ENCODE measurements at regions not wholly inside any gene's neighbourhood (a gene's known extent, or its start where the extent isn't known, plus 50 kb on each side); places are given as distances from the start of the nearest gene placed in this dataset.
"Not testable (repeated sequence)": the region's sequence is repeated elsewhere in the genome, so short reads cannot be mapped to it uniquely, and the experiment has no call there.

GRCh38 chr9:75803130-75803529 is 87.3 kb upstream of the PCSK5 start:
- no peak for DNase-seq

GRCh38 chr9:75810063-75810462 is 80.4 kb upstream of the PCSK5 start:
- DNase-seq: no peak

DNA sequence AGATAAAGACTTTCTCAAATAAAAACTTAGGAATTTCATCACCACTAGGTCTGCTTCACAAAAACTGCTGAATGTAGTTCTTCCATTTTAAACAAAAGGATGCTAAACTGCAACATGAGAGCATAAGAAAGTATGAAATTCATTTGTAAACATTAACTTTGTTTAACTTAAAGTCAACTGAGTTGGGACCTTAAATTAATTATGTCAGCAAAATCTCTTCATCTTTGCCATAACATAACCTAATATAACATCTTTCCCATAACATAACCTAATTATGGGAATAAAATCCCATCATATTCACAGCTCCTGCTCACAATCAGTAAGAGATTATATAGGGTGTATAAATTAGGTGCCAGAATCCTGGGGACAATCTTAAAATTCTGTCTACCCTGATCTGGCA is 78.8 kb upstream of the PCSK5 start:
- no peak for DNase-seq

- DNase-seq: no peak
Observed at GRCh38 chr9:75812141-75812540, 78.3 kb upstream of the PCSK5 start.

GRCh38 chr9:75814667-75815066 is 75.8 kb upstream of the PCSK5 start:
- DNase-seq: no peak

- not testable (repeated sequence) for DNase-seq
Observed at GRCh38 chr9:75820471-75821115, 69.9 kb upstream of the PCSK5 start.

DNA sequence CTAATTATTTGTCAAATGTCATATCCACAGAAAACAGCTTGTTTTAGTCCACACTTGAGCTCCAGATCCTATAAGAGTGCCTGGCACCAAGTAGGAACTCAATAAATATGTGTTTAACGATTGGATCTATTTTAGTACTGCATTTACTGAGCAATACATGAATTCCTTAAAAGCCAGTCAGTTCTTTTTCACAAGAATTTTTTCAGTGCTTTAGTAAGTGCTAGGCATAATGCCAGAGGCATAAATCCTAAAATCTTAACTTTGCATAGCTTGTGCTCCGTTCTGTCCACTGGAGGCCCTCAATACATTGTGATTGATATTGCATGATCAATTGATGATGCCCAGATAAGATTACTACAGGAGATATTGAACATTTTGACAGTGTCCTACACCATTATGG is 67.3 kb upstream of the PCSK5 start:
- no peak for DNase-seq

GRCh38 chr9:75824816-75825568 is 65.5 kb upstream of the PCSK5 start:
- no peak for DNase-seq

DNA sequence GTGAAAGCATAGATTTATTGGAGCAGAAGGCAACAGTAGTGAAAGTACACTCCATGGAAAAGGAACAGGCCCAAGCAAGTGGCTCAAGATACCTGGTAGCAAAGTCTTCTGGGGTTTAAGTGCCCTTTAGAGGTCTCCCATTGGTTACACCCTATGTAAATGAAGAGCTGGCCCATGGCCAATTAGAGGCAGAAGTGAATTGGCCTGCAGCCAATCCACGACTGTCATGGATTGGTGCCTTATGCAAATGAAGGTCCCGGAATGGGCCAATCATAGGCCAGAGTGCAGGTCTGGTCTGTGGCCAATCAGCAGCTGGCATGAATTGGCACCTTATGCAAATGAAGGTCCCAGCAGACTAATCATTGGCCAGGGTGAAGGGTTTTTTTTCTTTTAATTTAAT is 64.2 kb upstream of the PCSK5 start:
- DNase-seq: no peak

- DNase-seq: no peak
Observed at GRCh38 chr9:75830303-75830702, 60.2 kb upstream of the PCSK5 start.

DNA sequence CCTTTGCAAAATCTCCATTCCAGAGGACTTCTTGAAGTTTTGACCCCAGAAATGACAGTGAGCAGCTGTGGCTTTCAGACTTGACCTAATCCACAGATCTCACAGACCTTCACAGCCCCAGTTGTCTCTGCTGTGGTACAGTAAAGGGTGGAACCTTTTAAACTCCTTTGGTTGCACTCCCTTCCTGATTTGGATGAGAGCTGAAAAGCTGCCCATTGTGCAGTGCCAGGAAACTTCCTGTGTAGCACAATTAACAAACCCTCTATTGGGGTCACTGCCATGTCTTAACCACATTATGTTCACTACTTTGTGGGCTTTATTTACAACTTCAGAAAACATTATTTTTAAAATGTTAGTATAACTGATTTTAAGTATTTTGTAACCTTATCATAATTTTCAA is 56.7 kb upstream of the PCSK5 start:
- DNase-seq: no peak

DNA sequence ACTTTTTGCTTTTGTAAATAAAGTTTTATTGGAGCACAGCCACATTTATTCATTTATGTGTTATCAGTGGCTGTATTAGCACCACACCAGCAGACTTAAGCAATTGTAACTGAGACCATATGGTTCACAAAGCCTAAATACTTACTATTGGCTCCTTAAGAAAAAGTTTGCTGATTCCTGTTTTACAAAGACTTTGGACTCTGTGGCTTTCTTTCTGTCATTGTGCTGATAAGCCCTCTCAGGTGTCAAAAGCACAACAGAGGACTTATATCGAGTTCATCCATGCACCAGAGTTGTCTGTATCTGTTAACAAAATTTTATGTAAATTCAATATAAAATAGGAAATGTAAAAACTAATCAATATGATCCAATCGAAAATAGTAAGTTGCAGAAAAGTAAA is 55.6 kb upstream of the PCSK5 start:
- DNase-seq: no peak
